Keratinocyte (primary cell): ENCODE measurements at regions not wholly inside any gene's neighbourhood (a gene's known extent, or its start where the extent isn't known, plus 50 kb on each side); places are given as distances from the start of the nearest gene placed in this dataset.

Source experiments
- CTCF ChIP-seq, 3 experiments: IDR thresholded peaks in 1 of 3; conservative IDR thresholded peaks in 1 of 3; optimal IDR thresholded peaks in 1 of 3; 2 replicates in 2 of 3; 3 replicates in 1 of 3; pipeline versions ENCODE3 to v1.5.1; 2011; ENCODE audit warnings: low read length in 3 of 3, mild to moderate bottlenecking in 3 of 3, moderate library complexity in 2 of 3, control low read depth in 1 of 3, inconsistent platforms in 1 of 3; ENCODE audit not compliant: insufficient read depth in 2 of 3; ENCODE audit errors: extremely low read depth in 1 of 3
- EZH2 ChIP-seq: IDR thresholded peaks from one replicate; pipeline ENCODE4 v1.6.1; 2012; ENCODE audit warnings: inconsistent platforms, mild to moderate bottlenecking, low read length, moderate library complexity

- TF ChIP-seq CTCF (optimal IDR thresholded peaks at IDR 0.05 in 1 of 3, IDR thresholded peaks at IDR 0.05 in 1 of 3, conservative IDR thresholded peaks at IDR 0.05 in 1 of 3; ENCODE audit: extremely low read depth in 1 of 3, insufficient read depth in 2 of 3, low read length in 3 of 3), result no peak
- no peak for TF ChIP-seq EZH2
Measured at GRCh38 chr13:89212186-89212585, 1541.0 kb downstream of the SLITRK5 start.
